Small intestine (tissue), 7 donors: ENCODE measurements at regions not wholly inside any gene's neighbourhood (a gene's known extent, or its start where the extent isn't known, plus 50 kb on each side); places are given as distances from the start of the nearest gene placed in this dataset.

ENCODE experiments used
- DNase-seq, 2 donors: peaks; one replicate each; pipeline versions ENCODE4 v3.0.0 to v3.0.0-alpha.2; 2013
- FAIRE-seq: peaks from 2 replicates; lab custom pipeline; 2012; peaks lifted over from hg19 to GRCh38; lab: Jason Lieb, UNC
- H3K27ac ChIP-seq, 3 donors: one replicate each; pipeline ENCODE4 v1.5.1; 2013; ENCODE audit warnings: low read length in 2 of 3, mild to moderate bottlenecking in 2 of 3, control low read depth in 1 of 3, inconsistent platforms in 1 of 3, low read depth in 1 of 3, moderate library complexity in 1 of 3
- H3K27me3 ChIP-seq, 3 donors: one replicate each; pipeline ENCODE4 v1.6.1; 2013; ENCODE audit warnings: low read length in 3 of 3, inconsistent platforms in 1 of 3; ENCODE audit not compliant: control insufficient read depth in 3 of 3, insufficient read depth in 3 of 3
- H3K36me3 ChIP-seq, 3 donors: one replicate each; pipeline ENCODE4 v1.6.1; 2013; ENCODE audit warnings: low read length in 3 of 3, inconsistent platforms in 1 of 3, low read depth in 1 of 3, mild to moderate bottlenecking in 1 of 3, moderate library complexity in 1 of 3; ENCODE audit not compliant: control insufficient read depth in 3 of 3, insufficient read depth in 2 of 3
- H3K4me1 ChIP-seq, 3 donors: one replicate each; pipeline ENCODE4 v1.6.1; 2013; ENCODE audit warnings: low read length in 2 of 3, inconsistent platforms in 1 of 3, low read depth in 1 of 3, mild to moderate bottlenecking in 1 of 3, moderate library complexity in 1 of 3; ENCODE audit not compliant: control insufficient read depth in 3 of 3, insufficient read depth in 2 of 3
- H3K4me3 ChIP-seq, 3 donors: one replicate each; pipeline ENCODE4 v1.5.1; 2013; ENCODE audit warnings: low read length in 3 of 3, control low read depth in 1 of 3, inconsistent platforms in 1 of 3, low read depth in 1 of 3, mild to moderate bottlenecking in 1 of 3, moderate library complexity in 1 of 3
- H3K9me3 ChIP-seq, 2 donors: one replicate each; pipeline ENCODE4 v1.6.1; 2013; ENCODE audit warnings: low read depth in 1 of 2, low read length in 1 of 2; ENCODE audit not compliant: control insufficient read depth in 2 of 2, insufficient read depth in 1 of 2
- WGBS, 3 donors: extraction: QIAGEN DNeasy Blood & Tissue Kit; methylation state at CpG; one replicate each; pipeline ENCODE4 v1.1.7; 2013; 5-methylcytosine and 5-hydroxymethylcytosine counted together
- donor health status: healthy with polysubstance abuse.
- donor health status: control.
- donor health status: control.
- donor health status: Bipolar disorder and iron deficiency.
- donor health status: healthy.

DNA sequence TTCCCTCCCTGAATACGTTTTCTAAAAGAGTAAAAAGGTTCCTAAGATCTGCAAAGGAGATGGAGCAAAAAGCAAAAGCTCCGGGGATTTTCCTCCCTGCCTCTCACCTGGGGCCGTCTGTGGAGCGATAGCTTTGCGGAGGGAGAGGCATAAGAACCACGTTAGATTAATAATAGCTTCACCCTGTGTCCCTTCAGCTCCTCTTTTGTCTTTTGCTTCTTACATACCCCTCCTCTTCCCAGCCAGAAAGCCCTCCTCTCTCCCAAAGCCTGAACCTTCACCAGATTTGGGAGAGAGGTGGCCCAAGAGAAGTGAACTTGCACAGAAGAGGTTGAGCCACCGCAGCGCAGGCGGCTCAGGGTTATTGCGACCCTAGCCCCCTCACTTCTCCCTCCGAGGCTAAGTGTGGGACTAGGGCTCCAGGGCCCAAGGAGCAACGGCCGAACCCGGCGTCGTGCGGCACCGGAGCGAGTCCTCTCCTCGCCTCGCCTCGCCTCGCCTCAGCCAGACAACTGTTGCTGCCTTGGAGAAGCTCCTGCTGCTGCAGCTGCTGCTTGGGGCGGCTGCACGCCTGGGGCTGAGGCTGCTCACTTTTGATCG lies 97.6 kb upstream of the HSD17B12 start:
- Histone ChIP-seq H3K4me3 (no peak overlapping the region), H3K4me1 (peaks cover 0 to 3% (median 2%) of the 10 kb centered on the region in 3 donors), H3K36me3 (no peaks in the 10 kb centered on the region), H3K27ac (no peak overlapping the region), H3K9me3 (no peaks in the 10 kb centered on the region), H3K27me3 (peaks cover 14 to 88% (median 49%) of the 10 kb centered on the region in 3 donors)
- DNase-seq, result no peak
- FAIRE-seq, result no peak
- 19 to 30% (median 26%) methylated on average over 26 of the region's 26 CpGs for WGBS, 3 donors

DNA sequence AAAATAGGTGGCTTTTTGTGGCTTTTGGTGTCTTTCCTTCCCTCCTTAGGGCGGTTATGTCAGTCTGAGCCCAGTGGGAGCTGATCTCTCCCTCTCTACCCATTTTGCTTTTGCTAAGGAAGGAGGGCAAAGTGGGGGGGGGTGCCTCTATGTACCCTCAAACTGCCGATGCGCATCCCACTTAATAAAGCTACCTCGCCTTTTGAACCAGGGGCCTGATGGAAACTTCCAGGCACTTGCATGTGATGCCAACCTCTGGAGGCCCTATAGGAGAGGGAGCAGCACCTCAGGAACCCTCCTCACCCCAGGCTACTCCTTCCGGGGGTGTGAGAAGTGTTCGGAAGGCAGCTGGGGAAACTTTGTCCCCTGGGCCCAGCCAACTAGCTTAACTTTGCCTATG lies 97.0 kb upstream of the HSD17B12 start:
- H3K27me3 ChIP-seq, result peaks cover 12 to 84% (median 44%) of the 10 kb centered on the region in 3 donors
- H3K9me3 ChIP-seq, result no peaks in the 10 kb centered on the region
- no peaks in the 10 kb centered on the region for H3K36me3 ChIP-seq
- no peak overlapping the region for H3K27ac ChIP-seq
- DNase-seq (no peak), FAIRE-seq (no peak)
- no peak overlapping the region for H3K4me3 ChIP-seq
- H3K4me1 ChIP-seq, result peaks cover 0 to 3% (median 2%) of the 10 kb centered on the region in 3 donors
- 18 to 26% (median 19%) methylated on average over 6 of the region's 6 CpGs for WGBS, 3 donors

DNA sequence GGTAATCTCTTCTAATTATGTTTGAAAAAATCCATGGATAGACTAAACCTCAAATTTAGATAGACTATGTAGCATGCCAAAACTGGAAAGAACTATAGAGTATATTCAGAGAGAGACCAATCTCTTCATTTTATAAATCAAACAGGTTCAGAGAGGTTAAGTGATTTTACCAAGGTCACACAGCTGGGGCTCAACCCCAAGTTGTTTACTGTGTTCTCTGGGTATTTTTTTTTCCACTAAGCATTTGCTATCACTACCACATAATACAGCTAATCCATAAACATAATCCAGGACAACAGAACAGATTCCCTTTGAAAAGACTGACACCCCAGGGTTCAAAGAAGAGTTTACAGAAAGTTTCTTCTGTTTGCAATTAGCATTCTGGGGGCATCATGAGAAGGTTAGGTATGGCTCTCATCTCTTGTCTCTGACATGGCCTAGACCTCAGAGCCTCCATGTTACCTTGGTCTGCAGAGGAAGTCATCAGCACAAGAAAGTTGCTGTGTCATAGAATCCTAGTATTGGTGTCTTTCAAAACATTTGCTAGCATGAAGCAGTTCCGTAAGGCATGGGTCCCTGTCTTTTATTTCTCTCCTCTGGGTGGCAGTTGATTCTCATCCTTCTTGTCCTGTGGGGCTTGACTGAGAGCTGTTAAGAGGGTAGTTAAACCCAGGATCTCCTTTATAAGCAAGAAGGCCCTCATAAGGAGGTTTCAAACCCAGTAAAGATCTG lies 94.5 kb upstream of the HSD17B12 start:
- Histone ChIP-seq H3K27ac (no peak overlapping the region), H3K9me3 (no peaks in the 10 kb centered on the region), H3K27me3 (peaks cover 11 to 59% (median 34%) of the 10 kb centered on the region in 3 donors), H3K4me1 (no peaks in the 10 kb centered on the region), H3K36me3 (no peaks in the 10 kb centered on the region), H3K4me3 (no peak overlapping the region)
- DNase-seq (no peak), FAIRE-seq (no peak)
- 44 to 68% (median 65%) methylated on average over 1 of the region's 1 CpG for WGBS, 3 donors

DNA sequence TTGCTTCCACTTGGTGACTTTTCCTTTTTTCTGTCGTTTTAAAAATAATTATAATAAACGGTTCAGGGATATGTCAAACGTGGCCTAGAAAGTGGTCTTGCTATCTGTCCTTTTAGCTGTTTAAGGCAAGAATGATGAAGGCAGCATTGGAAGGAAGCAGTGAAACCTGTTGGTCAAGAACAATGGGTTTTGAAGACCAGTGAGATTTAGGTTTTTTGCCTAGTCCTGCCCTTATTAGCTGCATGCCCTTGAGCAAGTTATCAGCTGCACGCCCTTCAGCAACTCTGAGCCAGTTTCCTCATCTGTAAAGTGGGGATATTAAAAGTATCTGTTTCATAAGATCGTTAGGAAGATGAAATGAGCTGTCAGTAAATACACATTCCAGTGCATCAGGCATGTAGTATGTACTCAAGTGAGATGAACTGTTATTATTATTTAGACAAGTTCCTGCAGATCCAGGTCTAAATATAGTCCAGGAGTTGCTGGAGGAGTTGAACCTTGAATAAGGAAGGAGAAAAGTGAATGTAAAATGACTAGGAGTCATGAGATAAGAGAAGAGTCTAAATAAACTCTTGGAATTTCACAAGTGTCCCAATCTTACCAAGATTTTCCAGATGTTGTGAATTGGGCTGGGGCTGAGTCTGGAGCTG lies 90.8 kb upstream of the HSD17B12 start:
- Histone ChIP-seq H3K4me3 (no peak overlapping the region), H3K36me3 (no peaks in the 10 kb centered on the region), H3K9me3 (no peaks in the 10 kb centered on the region), H3K4me1 (no peaks in the 10 kb centered on the region), H3K27me3 (peaks cover 0 to 23% (median 4%) of the 10 kb centered on the region in 3 donors), H3K27ac (no peak overlapping the region)
- no peak for FAIRE-seq
- DNase-seq, result no peak
- WGBS, 3 donors, result 63 to 77% (median 66%) methylated on average over 5 of the region's 5 CpGs

DNA sequence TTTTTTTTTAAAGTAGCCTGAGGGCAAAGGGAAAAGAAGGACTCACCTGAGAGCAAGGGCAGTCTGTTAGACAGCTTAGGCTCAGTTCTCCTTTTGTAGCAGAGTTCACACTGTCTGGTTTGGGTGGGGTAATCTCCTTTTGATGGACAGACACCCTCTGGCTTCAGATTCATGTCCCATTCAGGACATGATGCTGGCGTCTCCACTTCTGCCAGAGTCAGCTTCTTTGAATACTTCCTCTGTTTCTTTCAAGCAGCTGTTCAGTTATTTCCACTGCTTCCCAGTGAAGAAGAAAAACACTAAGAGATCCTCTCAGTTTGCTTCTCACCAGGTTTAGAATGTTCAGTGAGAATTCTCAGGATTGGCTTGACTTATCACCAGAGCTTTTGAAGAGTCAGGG lies 79.0 kb upstream of the HSD17B12 start:
- FAIRE-seq, result no peak
- 46 to 63% (median 60%) methylated on average over 1 of the region's 1 CpG for WGBS, 3 donors
- peaks cover 0 to 8% (median 5%) of the 10 kb centered on the region in 3 donors for H3K27me3 ChIP-seq

DNA sequence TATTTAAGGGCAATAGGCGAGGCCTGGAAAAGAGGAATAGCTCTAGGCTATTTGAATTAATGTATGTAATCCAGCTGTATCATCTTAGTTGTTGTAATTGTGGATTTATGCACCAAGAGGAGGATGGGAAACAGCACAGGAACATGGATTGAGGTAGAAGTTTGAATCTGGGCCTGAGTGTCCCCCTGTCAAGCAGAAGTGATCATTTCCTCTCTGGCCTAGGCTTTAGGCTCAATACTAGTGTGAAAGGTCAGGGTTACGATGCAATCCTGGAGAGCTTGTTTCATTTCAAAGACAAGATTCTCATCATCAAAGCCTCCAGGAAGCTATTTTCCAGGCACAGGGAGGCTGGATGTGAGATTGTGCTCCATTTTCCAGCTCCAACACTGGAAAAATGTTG lies 77.9 kb upstream of the HSD17B12 start:
- peaks cover 0 to 8% (median 5%) of the 10 kb centered on the region in 3 donors for H3K27me3 ChIP-seq
- WGBS, 3 donors, result 61 to 72% (median 68%) methylated on average over 2 of the region's 2 CpGs
- no peaks in the 10 kb centered on the region for H3K36me3 ChIP-seq
- H3K4me3 ChIP-seq, result no peak overlapping the region
- no peak for FAIRE-seq
- DNase-seq, result no peak
- H3K27ac ChIP-seq, result no peak overlapping the region
- no peaks in the 10 kb centered on the region for H3K9me3 ChIP-seq
- no peaks in the 10 kb centered on the region for H3K4me1 ChIP-seq

More for the DNA sequence above, 79.0 kb upstream of the HSD17B12 start:
- H3K36me3 ChIP-seq, result no peaks in the 10 kb centered on the region
- no peak overlapping the region for H3K27ac ChIP-seq
- no peaks in the 10 kb centered on the region for H3K4me1 ChIP-seq
- no peaks in the 10 kb centered on the region for H3K9me3 ChIP-seq
- DNase-seq, result no peak
- H3K4me3 ChIP-seq, result no peak overlapping the region

DNA sequence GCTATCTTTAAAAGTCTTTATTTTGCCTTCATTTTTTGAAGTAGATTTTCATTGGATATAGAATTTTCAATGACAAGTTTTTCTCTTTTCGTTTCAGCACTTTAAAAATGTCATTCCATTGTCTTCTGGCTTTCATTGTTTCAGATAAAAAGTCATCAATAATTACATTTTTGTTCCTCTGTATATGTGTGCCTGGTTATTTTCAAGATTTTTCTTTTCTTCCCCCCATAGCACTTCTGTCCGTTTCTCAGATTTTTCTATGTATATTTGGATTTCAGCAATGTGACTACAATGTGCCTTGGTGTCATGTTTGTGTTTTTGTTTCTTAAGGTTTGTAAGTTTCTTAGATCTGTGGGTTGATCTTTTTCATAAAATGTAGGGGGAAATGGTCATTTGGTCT lies 66.3 kb upstream of the HSD17B12 start:
- WGBS, 3 donors, result 74 to 79% (median 78%) methylated on average over 2 of the region's 2 CpGs
- no peak for DNase-seq

DNA sequence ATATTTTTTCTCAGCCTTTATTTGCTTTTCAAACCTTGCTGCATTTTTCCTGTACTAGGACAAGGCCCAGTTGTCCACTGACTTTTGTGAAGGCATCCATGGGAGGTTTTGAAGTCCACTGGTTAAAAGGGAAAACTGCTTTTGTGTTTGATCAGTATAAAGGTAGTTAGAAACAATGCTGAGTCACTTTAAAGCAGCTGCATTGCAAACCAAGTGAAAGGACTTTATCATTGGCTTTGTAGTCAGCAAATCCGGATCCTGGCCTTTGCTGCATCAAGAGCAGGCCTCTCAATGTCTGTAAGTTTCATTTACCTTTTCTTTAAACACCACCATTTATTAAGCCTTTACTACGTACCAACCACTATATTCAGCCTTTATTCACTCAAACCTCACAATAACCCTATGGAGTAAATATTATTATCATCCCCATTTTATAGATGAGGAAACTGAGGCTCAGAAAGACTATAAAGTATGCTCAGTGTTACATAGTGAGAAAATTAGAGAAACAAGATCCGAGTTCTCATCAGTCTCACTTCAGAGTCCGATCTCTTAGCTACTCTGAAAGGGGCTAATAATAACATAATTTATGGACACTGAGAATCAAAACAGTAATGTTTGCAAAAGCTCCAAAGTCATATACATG lies 60.6 kb upstream of the HSD17B12 start:
- FAIRE-seq (no peak), DNase-seq (no peak)
- WGBS, 3 donors, result 79 to 86% (median 83%) methylated on average over 4 of the region's 4 CpGs
- Histone ChIP-seq H3K27ac (no peak overlapping the region), H3K36me3 (no peaks in the 10 kb centered on the region), H3K27me3 (peaks cover 0 to 2% (median 0%) of the 10 kb centered on the region in 3 donors), H3K4me1 (no peaks in the 10 kb centered on the region), H3K4me3 (no peak overlapping the region), H3K9me3 (peaks cover 0 to 4% of the 10 kb centered on the region in 2 donors)

More for the DNA sequence above, 66.3 kb upstream of the HSD17B12 start:
- no peak for FAIRE-seq
- Histone ChIP-seq H3K27me3 (peaks cover 0 to 2% (median 0%) of the 10 kb centered on the region in 3 donors), H3K36me3 (no peaks in the 10 kb centered on the region), H3K27ac (no peak overlapping the region), H3K9me3 (peaks cover 0 to 7% of the 10 kb centered on the region in 2 donors), H3K4me3 (no peak overlapping the region), H3K4me1 (no peaks in the 10 kb centered on the region)
